ENCODE measurements at regions not wholly inside any gene's neighbourhood (a gene's known extent, or its start where the extent isn't known, plus 50 kb on each side); places are given as distances from the start of the nearest gene placed in this dataset.

- TF ChIP-seq POLR2A (IDR thresholded peaks at IDR 0.05; ENCODE audit: extremely low read depth, insufficient read length) (no peak), MYC (IDR thresholded peaks at IDR 0.05; ENCODE audit: low read depth, low read length) (no peak)
- TF ChIP-seq, protein P1, sequence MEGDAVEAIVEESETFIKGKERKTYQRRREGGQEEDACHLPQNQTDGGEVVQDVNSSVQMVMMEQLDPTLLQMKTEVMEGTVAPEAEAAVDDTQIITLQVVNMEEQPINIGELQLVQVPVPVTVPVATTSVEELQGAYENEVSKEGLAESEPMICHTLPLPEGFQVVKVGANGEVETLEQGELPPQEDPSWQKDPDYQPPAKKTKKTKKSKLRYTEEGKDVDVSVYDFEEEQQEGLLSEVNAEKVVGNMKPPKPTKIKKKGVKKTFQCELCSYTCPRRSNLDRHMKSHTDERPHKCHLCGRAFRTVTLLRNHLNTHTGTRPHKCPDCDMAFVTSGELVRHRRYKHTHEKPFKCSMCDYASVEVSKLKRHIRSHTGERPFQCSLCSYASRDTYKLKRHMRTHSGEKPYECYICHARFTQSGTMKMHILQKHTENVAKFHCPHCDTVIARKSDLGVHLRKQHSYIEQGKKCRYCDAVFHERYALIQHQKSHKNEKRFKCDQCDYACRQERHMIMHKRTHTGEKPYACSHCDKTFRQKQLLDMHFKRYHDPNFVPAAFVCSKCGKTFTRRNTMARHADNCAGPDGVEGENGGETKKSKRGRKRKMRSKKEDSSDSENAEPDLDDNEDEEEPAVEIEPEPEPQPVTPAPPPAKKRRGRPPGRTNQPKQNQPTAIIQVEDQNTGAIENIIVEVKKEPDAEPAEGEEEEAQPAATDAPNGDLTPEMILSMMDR (IDR thresholded peaks at IDR 0.05; ENCODE audit: low read depth, low read length): no peak
These were observed 131.6 kb downstream of the SLIT2 start for GRCh38 chr4:20383283-20383682.
